ENCODE measurements at regions not wholly inside any gene's neighbourhood (a gene's known extent, or its start where the extent isn't known, plus 50 kb on each side); places are given as distances from the start of the nearest gene placed in this dataset.

- Histone ChIP-seq H3K9me1 (replicated peaks; ENCODE audit: control insufficient read depth, extremely low read depth, insufficient read depth, low read length) (no peaks in the 10 kb centered on the region), H3K4me3 (replicated peaks in 1 of 3; ENCODE audit: insufficient read depth in 1 of 3, low read depth in 1 of 3, low read length in 3 of 3) (no peak overlapping the region), H2AFZ (ENCODE audit: low read depth, low read length) (no peak overlapping the region), H3K27me3 (ENCODE audit: control insufficient read depth in 2 of 2, insufficient read depth in 2 of 2, low read length in 2 of 2) (no peaks in the 10 kb centered on the region), H3K27ac (ENCODE audit: insufficient read depth, low read depth, low read length) (no peak overlapping the region), H3K9ac (replicated peaks; ENCODE audit: extremely low read depth, insufficient read depth, low read length) (no peak overlapping the region), H3K79me2 (ENCODE audit: control insufficient read depth, insufficient read depth, low read length) (no peaks in the 10 kb centered on the region), H4K20me1 (replicated peaks; ENCODE audit: control insufficient read depth, extremely low read depth, insufficient read depth, low read length) (no peaks in the 10 kb centered on the region), H3K4me1 (ENCODE audit: control insufficient read depth, extremely low read depth, insufficient read depth, low read length) (no peaks in the 10 kb centered on the region), H3K9me3 (replicated peaks; ENCODE audit: control insufficient read depth, insufficient read depth, low read length) (no peaks in the 10 kb centered on the region), H3K36me3 (ENCODE audit: control insufficient read depth in 2 of 2, extremely low read depth in 1 of 2, insufficient read depth in 2 of 2, low read length in 2 of 2) (no peaks in the 10 kb centered on the region), H3K4me2 (ENCODE audit: insufficient read depth, low read length) (no peak overlapping the region)
- FAIRE-seq (no peak), DNase-seq (ENCODE audit: low read depth, low spot score) (no peak)
- ChIA-PET CTCF (interaction anchor here (1.0 kb wide), 1 partner anchor 22 kb away, joined by 3 read pairs; no protein-coding TSS in a partner anchor), POLR2A (no interaction called here)
- no TSS peak for BruUV-seq (replicated peaks)
- TF ChIP-seq MAX (IDR thresholded peaks at IDR 0.05; ENCODE audit: insufficient read depth, insufficient read length) (no peak), POLR2A (IDR thresholded peaks at IDR 0.05; ENCODE audit: low read depth, low read length) (no peak), MYC (IDR thresholded peaks at IDR 0.05; ENCODE audit: low read depth, low read length) (no peak), EZH2 (IDR thresholded peaks at IDR 0.05; ENCODE audit: borderline replicate concordance, low read depth, low read length, severe bottlenecking) (no peak), JUN (IDR thresholded peaks at IDR 0.05; ENCODE audit: borderline replicate concordance, insufficient read depth, insufficient read length, low read depth) (no peak), FOS (IDR thresholded peaks at IDR 0.05; ENCODE audit: borderline replicate concordance, insufficient read depth, low read length) (no peak), CTCF (IDR thresholded peaks at IDR 0.05; ENCODE audit: extremely low read depth in 1 of 2, insufficient read depth in 1 of 2, low read depth in 1 of 2, low read length in 2 of 2) (no peak)
- intact Hi-C loops (cut with micrococcal nuclease), result no loop called here
- dilution Hi-C loops (cut with MboI; ENCODE audit: extremely low pct_ligation_motif_present, low sequenced_read_pairs), result no loop called here
Measured at GRCh38 chr4:19520939-19521520, 730.7 kb upstream of the SLIT2 start.

Data from endothelial cell of umbilical vein (primary cell).